Lung (tissue), 11 donors: ENCODE measurements at regions not wholly inside any gene's neighbourhood (a gene's known extent, or its start where the extent isn't known, plus 50 kb on each side); places are given as distances from the start of the nearest gene placed in this dataset.

ENCODE experiments used
- ATAC-seq: fragments of 200-7000 bp; cut with Tn5 transposase; one replicate; pipeline ENCODE4 v1.9.1; 2020; ENCODE audit warnings: moderate number of reproducible peaks; ENCODE audit not compliant: insufficient read depth, low FRiP score
- DNase-seq, 3 donors: peaks; one replicate each; pipeline ENCODE4 v3.0.0-alpha.2; 2013 to 2017
- H3K27ac ChIP-seq, 2 donors: one replicate each; pipeline ENCODE4 v1.5.1; 2013; ENCODE audit warnings: mild to moderate bottlenecking in 2 of 2, moderate library complexity in 2 of 2, control low read depth in 1 of 2, inconsistent platforms in 1 of 2, low read depth in 1 of 2, low read length in 1 of 2
- H3K27me3 ChIP-seq, 3 donors: one replicate each; pipeline ENCODE4 v1.5.1; 2013; ENCODE audit warnings: low read length in 2 of 3; ENCODE audit not compliant: control insufficient read depth in 3 of 3, insufficient read depth in 3 of 3
- H3K36me3 ChIP-seq, 4 donors: one replicate each; pipeline ENCODE4 v1.5.1; 2013; ENCODE audit warnings: low read length in 4 of 4, mild to moderate bottlenecking in 1 of 4, moderate library complexity in 1 of 4; ENCODE audit not compliant: control insufficient read depth in 4 of 4, insufficient read depth in 4 of 4
- H3K4me1 ChIP-seq, 5 donors: one replicate each; pipeline ENCODE4 v1.5.1; 2013; ENCODE audit warnings: low read length in 5 of 5, mild to moderate bottlenecking in 2 of 5, moderate library complexity in 1 of 5; ENCODE audit not compliant: control insufficient read depth in 5 of 5, insufficient read depth in 5 of 5
- H3K4me3 ChIP-seq: one replicate; pipeline ENCODE4 v1.5.1; 2013; ENCODE audit warnings: mild to moderate bottlenecking, control low read depth, moderate library complexity
- H3K9ac ChIP-seq, 2 donors: one replicate each; pipeline ENCODE4 v1.5.1; 2013; ENCODE audit warnings: low read length in 2 of 2, control low read depth in 1 of 2; ENCODE audit not compliant: insufficient read depth in 1 of 2
- H3K9me3 ChIP-seq, 4 donors: one replicate each; pipeline ENCODE4 v1.5.1; 2013; ENCODE audit warnings: low read length in 3 of 4, mild to moderate bottlenecking in 1 of 4, moderate library complexity in 1 of 4; ENCODE audit not compliant: control insufficient read depth in 4 of 4, insufficient read depth in 3 of 4
- CTCF ChIP-seq: IDR thresholded peaks from 2 replicates; pipeline ENCODE4 v1.5.1; 2012; ENCODE audit warnings: mild to moderate bottlenecking; ENCODE audit errors: control extremely low read depth, extremely low read depth
- WGBS, 2 donors: extraction: QIAGEN DNeasy Blood & Tissue Kit; methylation state at CpG; one replicate each; pipeline ENCODE4 v1.1.7; 2013; 5-methylcytosine and 5-hydroxymethylcytosine counted together
- donor health status: control.
- donor health status: control.
- donor health status: Bipolar disorder and iron deficiency.
- donor health status: healthy.
- donor health status: DM: yes; HTN: yes; CAD: no.

- H3K27ac ChIP-seq, result no peak overlapping the region
- no peak for DNase-seq
- H3K4me3 ChIP-seq, result no peak overlapping the region
- WGBS, 2 donors, result 67 to 77% methylated on average over 7 of the region's 7 CpGs
- no peak for TF ChIP-seq CTCF
- H3K9me3 ChIP-seq, result peaks cover 0 to 4% (median 0%) of the 10 kb centered on the region in 4 donors
- H3K9ac ChIP-seq, result no peak overlapping the region
- H3K36me3 ChIP-seq, result no peaks in the 10 kb centered on the region
- ATAC-seq, result no peak
- peaks cover 0 to 3% (median 0%) of the 10 kb centered on the region in 5 donors for H3K4me1 ChIP-seq
- no peaks in the 10 kb centered on the region for H3K27me3 ChIP-seq
These were observed 267.8 kb downstream of the FGF9 start for GRCh38 chr13:21938636-21939035.

GRCh38 chr13:21942061-21942460 lies 271.2 kb downstream of the FGF9 start:
- Histone ChIP-seq H3K9me3 (peaks cover 0 to 11% (median 2%) of the 10 kb centered on the region in 4 donors), H3K9ac (no peak overlapping the region), H3K27me3 (no peaks in the 10 kb centered on the region), H3K4me3 (no peak overlapping the region), H3K36me3 (no peaks in the 10 kb centered on the region), H3K27ac (no peak overlapping the region), H3K4me1 (peaks cover 0 to 2% (median 0%) of the 10 kb centered on the region in 5 donors)
- 79 to 80% methylated on average over 7 of the region's 7 CpGs for WGBS, 2 donors
- TF ChIP-seq CTCF, result no peak
- DNase-seq, result peak in 2 of 3 donors; percentile 47 to 71
- ATAC-seq, result no peak

GRCh38 chr13:21944610-21945009 lies 273.7 kb downstream of the FGF9 start:
- peaks cover 0 to 16% (median 2%) of the 10 kb centered on the region in 4 donors for H3K9me3 ChIP-seq

More at GRCh38 chr13:21944610-21945009, 273.7 kb downstream of the FGF9 start:
- TF ChIP-seq CTCF, result no peak
- ATAC-seq, result no peak
- no peak overlapping the region for H3K27ac ChIP-seq
- H3K27me3 ChIP-seq, result no peaks in the 10 kb centered on the region
- no peaks in the 10 kb centered on the region for H3K36me3 ChIP-seq
- no peak overlapping the region for H3K9ac ChIP-seq
- H3K4me1 ChIP-seq, result peaks cover 0 to 2% (median 0%) of the 10 kb centered on the region in 5 donors
- H3K4me3 ChIP-seq, result no peak overlapping the region
- DNase-seq, result no peak
